Breast epithelium (tissue), 3 donors: ENCODE measurements at regions not wholly inside any gene's neighbourhood (a gene's known extent, or its start where the extent isn't known, plus 50 kb on each side); places are given as distances from the start of the nearest gene placed in this dataset.

ENCODE experiments used
- POLR2A ChIP-seq: fragments of 450-650 bp; IDR thresholded peaks from one replicate; pipeline ENCODE4 v1.6.1; 2016; ENCODE audit warnings: antibody characterized with exemption, mild to moderate bottlenecking, moderate library complexity
- POLR2AphosphoS5 ChIP-seq, 3 donors: sonication (generic); formaldehyde crosslinking; IDR thresholded peaks; one replicate each; pipeline ENCODE4 v1.6.1; 2017; ENCODE audit warnings: antibody characterized with exemption in 3 of 3
- TF ChIP-seq, protein P1 (sequence below), 3 donors: fragments of 450-650 bp; IDR thresholded peaks; one replicate each; pipeline ENCODE4 v1.5.1; 2016 to 2017; ENCODE audit warnings: antibody characterized with exemption in 3 of 3, mild to moderate bottlenecking in 3 of 3, moderate library complexity in 3 of 3

DNA sequence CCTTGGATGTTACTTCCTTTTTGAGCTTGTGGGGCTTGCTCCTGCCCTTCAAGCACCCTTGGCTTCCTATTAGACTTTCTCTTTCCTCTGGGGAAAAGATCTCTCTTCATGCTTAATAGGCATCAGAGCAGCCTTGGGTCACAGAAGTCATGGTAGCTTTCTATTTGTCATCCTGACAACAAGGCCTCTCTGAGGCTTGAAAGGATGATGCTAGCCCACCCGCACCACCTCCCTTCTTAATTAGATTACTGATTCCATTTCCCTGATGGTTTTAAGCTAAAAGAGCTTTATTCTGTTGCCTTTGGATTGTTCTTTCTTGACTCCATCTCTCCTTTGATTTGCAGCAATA lies 435.5 kb upstream of the TPM1 start:
- TF ChIP-seq, protein P1, sequence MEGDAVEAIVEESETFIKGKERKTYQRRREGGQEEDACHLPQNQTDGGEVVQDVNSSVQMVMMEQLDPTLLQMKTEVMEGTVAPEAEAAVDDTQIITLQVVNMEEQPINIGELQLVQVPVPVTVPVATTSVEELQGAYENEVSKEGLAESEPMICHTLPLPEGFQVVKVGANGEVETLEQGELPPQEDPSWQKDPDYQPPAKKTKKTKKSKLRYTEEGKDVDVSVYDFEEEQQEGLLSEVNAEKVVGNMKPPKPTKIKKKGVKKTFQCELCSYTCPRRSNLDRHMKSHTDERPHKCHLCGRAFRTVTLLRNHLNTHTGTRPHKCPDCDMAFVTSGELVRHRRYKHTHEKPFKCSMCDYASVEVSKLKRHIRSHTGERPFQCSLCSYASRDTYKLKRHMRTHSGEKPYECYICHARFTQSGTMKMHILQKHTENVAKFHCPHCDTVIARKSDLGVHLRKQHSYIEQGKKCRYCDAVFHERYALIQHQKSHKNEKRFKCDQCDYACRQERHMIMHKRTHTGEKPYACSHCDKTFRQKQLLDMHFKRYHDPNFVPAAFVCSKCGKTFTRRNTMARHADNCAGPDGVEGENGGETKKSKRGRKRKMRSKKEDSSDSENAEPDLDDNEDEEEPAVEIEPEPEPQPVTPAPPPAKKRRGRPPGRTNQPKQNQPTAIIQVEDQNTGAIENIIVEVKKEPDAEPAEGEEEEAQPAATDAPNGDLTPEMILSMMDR (IDR thresholded peaks at IDR 0.05), result no peak
- TF ChIP-seq POLR2A (no peak), POLR2AphosphoS5 (IDR thresholded peaks at IDR 0.05) (no peak)
